Endothelial cell (in vitro differentiated cells): ENCODE measurements at regions not wholly inside any gene's neighbourhood (a gene's known extent, or its start where the extent isn't known, plus 50 kb on each side); places are given as distances from the start of the nearest gene placed in this dataset.

ENCODE experiments used
- DNase-seq: peaks from one replicate; pipeline ENCODE4 v3.0.0; 2021; ENCODE audit warnings: low spot score
- H3K27ac Mint-ChIP-seq: one replicate; pipeline ENCODE4 v1.8.0; 2021; ENCODE audit warnings: mixed read lengths, inconsistent platforms; ENCODE audit not compliant: unreplicated experiment
- H3K27me3 Mint-ChIP-seq: one replicate; pipeline ENCODE4 v1.8.0; 2021; ENCODE audit warnings: mild to moderate bottlenecking, moderate library complexity, mixed read lengths, inconsistent platforms; ENCODE audit not compliant: unreplicated experiment
- H3K36me3 Mint-ChIP-seq: one replicate; pipeline ENCODE4 v1.8.0; 2021; ENCODE audit warnings: mild to moderate bottlenecking, low read depth, mixed read lengths, inconsistent platforms; ENCODE audit not compliant: unreplicated experiment
- H3K4me1 Mint-ChIP-seq: one replicate; pipeline ENCODE4 v1.8.0; 2021; ENCODE audit warnings: mild to moderate bottlenecking, mixed read lengths, inconsistent platforms; ENCODE audit not compliant: unreplicated experiment
- H3K4me3 Mint-ChIP-seq: one replicate; pipeline ENCODE4 v1.8.0; 2021; ENCODE audit warnings: mild to moderate bottlenecking, mixed read lengths, inconsistent platforms; ENCODE audit not compliant: unreplicated experiment
- H3K9me3 Mint-ChIP-seq: one replicate; pipeline ENCODE4 v1.8.0; 2021; ENCODE audit warnings: mixed read lengths, inconsistent platforms; ENCODE audit not compliant: unreplicated experiment
- CTCF ChIP-seq: fragments of 200-600 bp; sonication (generic); IDR thresholded peaks from one replicate; pipeline ENCODE4 v1.5.0; 2021; ENCODE audit warnings: antibody characterized with exemption; ENCODE audit not compliant: unreplicated experiment

GRCh38 chr22:34015642-34016041 lies 95.4 kb upstream of the LARGE1 start:
- Mint-ChIP-seq H3K4me3 (no peak overlapping the region), H3K36me3 (no peaks in the 10 kb centered on the region), H3K27ac (no peak overlapping the region), H3K27me3 (peaks cover 5% of the 10 kb centered on the region), H3K4me1 (no peaks in the 10 kb centered on the region), H3K9me3 (peaks cover 17% of the 10 kb centered on the region)
- TF ChIP-seq CTCF: no peak
- DNase-seq: no peak

- H3K27ac Mint-ChIP-seq: no peak overlapping the region
- TF ChIP-seq CTCF: no peak
- DNase-seq: no peak
These were observed 96.9 kb upstream of the LARGE1 start for GRCh38 chr22:34017205-34017604.

GRCh38 chr22:34019190-34019845 lies 99.0 kb upstream of the LARGE1 start:
- Mint-ChIP-seq H3K27me3 (peaks cover 4% of the 10 kb centered on the region), H3K4me3 (no peak overlapping the region), H3K27ac (no peak overlapping the region), H3K9me3 (peaks cover 19% of the 10 kb centered on the region), H3K36me3 (peaks cover 2% of the 10 kb centered on the region), H3K4me1 (no peaks in the 10 kb centered on the region)
- DNase-seq: no peak
- TF ChIP-seq CTCF: no peak

More at GRCh38 chr22:34017205-34017604, 96.9 kb upstream of the LARGE1 start:
- no peaks in the 10 kb centered on the region for H3K36me3 Mint-ChIP-seq
- no peaks in the 10 kb centered on the region for H3K4me1 Mint-ChIP-seq
- no peak overlapping the region for H3K4me3 Mint-ChIP-seq
- peaks cover 17% of the 10 kb centered on the region for H3K9me3 Mint-ChIP-seq
- H3K27me3 Mint-ChIP-seq: peaks cover 3% of the 10 kb centered on the region

- Mint-ChIP-seq H3K4me1 (no peaks in the 10 kb centered on the region), H3K4me3 (no peak overlapping the region), H3K27ac (no peak overlapping the region), H3K9me3 (peaks cover 17% of the 10 kb centered on the region), H3K36me3 (no peaks in the 10 kb centered on the region), H3K27me3 (no peaks in the 10 kb centered on the region)
- DNase-seq: no peak
- no peak for TF ChIP-seq CTCF
These were observed 114.9 kb upstream of the LARGE1 start for GRCh38 chr22:34035209-34035608.

GRCh38 chr22:34036931-34037330 lies 116.7 kb upstream of the LARGE1 start:
- Mint-ChIP-seq H3K9me3 (peaks cover 17% of the 10 kb centered on the region), H3K4me3 (no peak overlapping the region), H3K27ac (no peak overlapping the region), H3K4me1 (no peaks in the 10 kb centered on the region), H3K27me3 (no peaks in the 10 kb centered on the region), H3K36me3 (no peaks in the 10 kb centered on the region)
- TF ChIP-seq CTCF: no peak
- no peak for DNase-seq
